ENCODE measurements at regions not wholly inside any gene's neighbourhood (a gene's known extent, or its start where the extent isn't known, plus 50 kb on each side); places are given as distances from the start of the nearest gene placed in this dataset.

- TF ChIP-seq, protein P1, sequence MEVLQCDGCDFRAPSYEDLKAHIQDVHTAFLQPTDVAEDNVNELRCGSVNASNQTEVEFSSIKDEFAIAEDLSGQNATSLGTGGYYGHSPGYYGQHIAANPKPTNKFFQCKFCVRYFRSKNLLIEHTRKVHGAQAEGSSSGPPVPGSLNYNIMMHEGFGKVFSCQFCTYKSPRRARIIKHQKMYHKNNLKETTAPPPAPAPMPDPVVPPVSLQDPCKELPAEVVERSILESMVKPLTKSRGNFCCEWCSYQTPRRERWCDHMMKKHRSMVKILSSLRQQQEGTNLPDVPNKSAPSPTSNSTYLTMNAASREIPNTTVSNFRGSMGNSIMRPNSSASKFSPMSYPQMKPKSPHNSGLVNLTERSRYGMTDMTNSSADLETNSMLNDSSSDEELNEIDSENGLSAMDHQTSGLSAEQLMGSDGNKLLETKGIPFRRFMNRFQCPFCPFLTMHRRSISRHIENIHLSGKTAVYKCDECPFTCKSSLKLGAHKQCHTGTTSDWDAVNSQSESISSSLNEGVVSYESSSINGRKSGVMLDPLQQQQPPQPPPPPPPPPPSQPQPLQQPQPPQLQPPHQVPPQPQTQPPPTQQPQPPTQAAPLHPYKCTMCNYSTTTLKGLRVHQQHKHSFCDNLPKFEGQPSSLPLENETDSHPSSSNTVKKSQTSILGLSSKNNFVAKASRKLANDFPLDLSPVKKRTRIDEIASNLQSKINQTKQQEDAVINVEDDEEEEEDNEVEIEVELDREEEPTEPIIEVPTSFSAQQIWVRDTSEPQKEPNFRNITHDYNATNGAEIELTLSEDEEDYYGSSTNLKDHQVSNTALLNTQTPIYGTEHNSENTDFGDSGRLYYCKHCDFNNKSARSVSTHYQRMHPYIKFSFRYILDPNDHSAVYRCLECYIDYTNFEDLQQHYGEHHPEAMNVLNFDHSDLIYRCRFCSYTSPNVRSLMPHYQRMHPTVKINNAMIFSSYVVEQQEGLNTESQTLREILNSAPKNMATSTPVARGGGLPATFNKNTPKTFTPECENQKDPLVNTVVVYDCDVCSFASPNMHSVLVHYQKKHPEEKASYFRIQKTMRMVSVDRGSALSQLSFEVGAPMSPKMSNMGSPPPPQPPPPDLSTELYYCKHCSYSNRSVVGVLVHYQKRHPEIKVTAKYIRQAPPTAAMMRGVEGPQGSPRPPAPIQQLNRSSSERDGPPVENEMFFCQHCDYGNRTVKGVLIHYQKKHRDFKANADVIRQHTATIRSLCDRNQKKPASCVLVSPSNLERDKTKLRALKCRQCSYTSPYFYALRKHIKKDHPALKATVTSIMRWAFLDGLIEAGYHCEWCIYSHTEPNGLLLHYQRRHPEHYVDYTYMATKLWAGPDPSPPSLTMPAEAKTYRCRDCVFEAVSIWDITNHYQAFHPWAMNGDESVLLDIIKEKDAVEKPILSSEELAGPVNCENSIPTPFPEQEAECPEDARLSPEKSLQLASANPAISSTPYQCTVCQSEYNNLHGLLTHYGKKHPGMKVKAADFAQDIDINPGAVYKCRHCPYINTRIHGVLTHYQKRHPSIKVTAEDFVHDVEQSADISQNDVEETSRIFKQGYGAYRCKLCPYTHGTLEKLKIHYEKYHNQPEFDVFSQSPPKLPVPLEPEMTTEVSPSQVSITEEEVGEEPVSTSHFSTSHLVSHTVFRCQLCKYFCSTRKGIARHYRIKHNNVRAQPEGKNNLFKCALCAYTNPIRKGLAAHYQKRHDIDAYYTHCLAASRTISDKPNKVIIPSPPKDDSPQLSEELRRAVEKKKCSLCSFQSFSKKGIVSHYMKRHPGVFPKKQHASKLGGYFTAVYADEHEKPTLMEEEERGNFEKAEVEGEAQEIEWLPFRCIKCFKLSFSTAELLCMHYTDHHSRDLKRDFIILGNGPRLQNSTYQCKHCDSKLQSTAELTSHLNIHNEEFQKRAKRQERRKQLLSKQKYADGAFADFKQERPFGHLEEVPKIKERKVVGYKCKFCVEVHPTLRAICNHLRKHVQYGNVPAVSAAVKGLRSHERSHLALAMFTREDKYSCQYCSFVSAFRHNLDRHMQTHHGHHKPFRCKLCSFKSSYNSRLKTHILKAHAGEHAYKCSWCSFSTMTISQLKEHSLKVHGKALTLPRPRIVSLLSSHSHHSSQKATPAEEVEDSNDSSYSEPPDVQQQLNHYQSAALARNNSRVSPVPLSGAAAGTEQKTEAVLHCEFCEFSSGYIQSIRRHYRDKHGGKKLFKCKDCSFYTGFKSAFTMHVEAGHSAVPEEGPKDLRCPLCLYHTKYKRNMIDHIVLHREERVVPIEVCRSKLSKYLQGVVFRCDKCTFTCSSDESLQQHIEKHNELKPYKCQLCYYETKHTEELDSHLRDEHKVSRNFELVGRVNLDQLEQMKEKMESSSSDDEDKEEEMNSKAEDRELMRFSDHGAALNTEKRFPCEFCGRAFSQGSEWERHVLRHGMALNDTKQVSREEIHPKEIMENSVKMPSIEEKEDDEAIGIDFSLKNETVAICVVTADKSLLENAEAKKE (CRISPR knock-in tag; IDR thresholded peaks at IDR 0.05) = no peak
- no peak for TF ChIP-seq NANOG (IDR thresholded peaks at IDR 0.05; ENCODE audit: borderline replicate concordance)
- no peak for TF ChIP-seq ZNF331 (CRISPR knock-in tag; IDR thresholded peaks at IDR 0.05; ENCODE audit: low read depth)
Observed at GRCh38 chr2:52904355-52904891, 863.2 kb upstream of the CHAC2 start (continued).

- Histone ChIP-seq H3K4me1 (ENCODE audit: insufficient read depth) (no peaks in the 10 kb centered on the region), H4K20me1 (replicated peaks; ENCODE audit: insufficient read depth) (no peaks in the 10 kb centered on the region), H3K4me2 (no peak overlapping the region), H3K27ac (ENCODE audit: low read depth) (peak overlapping the region; percentile 56; the same call in 1 of the 2 replicates), H3F3A (replicated peaks; ENCODE audit: low read depth) (no peaks in the 10 kb centered on the region), H3K36me3 (ENCODE audit: insufficient read depth) (peaks cover 13% of the 10 kb centered on the region), H3K79me2 (replicated peaks; ENCODE audit: insufficient read depth) (no peaks in the 10 kb centered on the region), H2AFZ (no peak overlapping the region), H3K27me3 (ENCODE audit: insufficient read depth) (no peaks in the 10 kb centered on the region), H3K9me2 (ENCODE audit: insufficient read depth) (peaks cover 11% of the 10 kb centered on the region), H3K4me3 (no peak overlapping the region)
- Mint-ChIP-seq H3K36me3 (ENCODE audit: low read depth) (peaks cover 50% of the 10 kb centered on the region), H3K27ac (peak overlapping the region; percentile 93; the same call in 1 of the 2 replicates), H3K27me3 (ENCODE audit: insufficient read depth, low read depth, poor library complexity) (peaks cover 2% of the 10 kb centered on the region), H3K4me1 (peaks cover 4% of the 10 kb centered on the region; the same call in 2 of the 3 replicates), H3K9me3 (peaks cover 61% of the 10 kb centered on the region), H3K4me3 (no peak overlapping the region)
- peak; percentile 27 for DNase-seq (ENCODE audit: low spot score)
- ATAC-seq = peak; percentile 33; the same call in 2 of the 3 replicates
- peak; percentile 81 for TF ChIP-seq NANOG (IDR thresholded peaks at IDR 0.05; ENCODE audit: borderline replicate concordance)
- no peak for TF ChIP-seq POLR2AphosphoS5 (IDR thresholded peaks at IDR 0.05; ENCODE audit: low read depth)
Observed at GRCh38 chr2:52897511-52898044, 870.0 kb upstream of the CHAC2 start.

Data from GM23338 (cell line).